ENCODE measurements at regions not wholly inside any gene's neighbourhood (a gene's known extent, or its start where the extent isn't known, plus 50 kb on each side); places are given as distances from the start of the nearest gene placed in this dataset.
"Not testable (repeated sequence)": the region's sequence is repeated elsewhere in the genome, so short reads cannot be mapped to it uniquely, and the experiment has no call there.

DNA sequence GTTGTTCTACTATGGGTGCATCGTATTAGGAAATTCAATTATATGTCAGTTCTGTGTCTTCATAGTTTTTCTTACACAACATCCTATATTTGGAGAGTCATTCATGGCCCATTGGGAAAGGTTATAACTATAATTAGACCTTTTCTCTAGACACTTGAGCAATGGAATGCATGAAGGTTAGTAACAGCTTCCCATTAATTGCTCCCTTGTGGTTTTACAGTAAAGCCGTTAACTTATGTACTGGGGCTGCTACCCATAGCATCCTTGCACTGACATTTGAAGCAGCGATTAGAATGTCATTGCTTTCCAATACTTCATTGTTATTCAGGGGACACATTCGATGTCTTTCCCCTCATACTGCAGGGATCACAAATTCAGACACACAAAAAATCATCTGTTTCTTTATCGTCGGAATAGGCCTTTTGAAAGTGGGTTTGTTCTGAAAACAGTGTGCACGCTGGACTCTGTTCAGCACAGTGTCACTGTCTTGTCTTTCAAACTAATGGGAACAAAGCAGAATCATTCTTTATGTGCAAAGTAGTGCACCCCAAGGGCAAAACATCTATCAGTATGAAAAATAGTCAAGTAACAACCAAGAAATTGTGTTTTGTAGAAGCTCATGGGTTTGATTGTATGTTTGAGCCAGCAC, 634.3 kb upstream of the MAP3K7 start:
- DNase-seq, result no peak

- no peak for DNase-seq
These were observed 626.5 kb upstream of the MAP3K7 start for GRCh38 chr6:91213229-91213901.

- DNase-seq, result peak; percentile 34
These were observed 611.9 kb upstream of the MAP3K7 start for GRCh38 chr6:91198588-91199255.

DNA sequence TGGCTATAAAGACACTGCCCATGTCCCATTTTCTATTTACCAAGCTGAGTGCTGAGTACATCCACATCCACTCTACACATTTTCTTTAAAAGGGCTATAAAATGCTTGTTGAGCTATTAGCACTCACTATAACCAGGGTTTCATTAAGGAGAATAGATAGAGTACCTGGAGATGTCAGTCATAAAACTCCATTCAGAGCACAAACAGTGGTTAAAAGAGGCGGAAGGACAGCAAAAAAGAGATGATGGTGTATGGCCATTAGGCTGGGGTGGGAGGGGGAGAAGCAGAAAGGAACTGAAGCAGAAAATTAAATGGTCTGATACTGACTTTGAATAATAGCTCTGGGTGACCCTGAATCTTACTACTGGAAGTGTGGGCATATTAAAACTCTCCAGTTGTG, 609.9 kb upstream of the MAP3K7 start:
- no peak for DNase-seq

- no peak for DNase-seq
These were observed 606.6 kb upstream of the MAP3K7 start for GRCh38 chr6:91193446-91193845.

GRCh38 chr6:91190041-91190440, 603.2 kb upstream of the MAP3K7 start:
- DNase-seq, result not testable (repeated sequence)

- peak; percentile 23 for DNase-seq
These were observed 598.2 kb upstream of the MAP3K7 start for GRCh38 chr6:91185072-91185471.

GRCh38 chr6:91181416-91181815, 594.5 kb upstream of the MAP3K7 start:
- no peak for DNase-seq

DNA sequence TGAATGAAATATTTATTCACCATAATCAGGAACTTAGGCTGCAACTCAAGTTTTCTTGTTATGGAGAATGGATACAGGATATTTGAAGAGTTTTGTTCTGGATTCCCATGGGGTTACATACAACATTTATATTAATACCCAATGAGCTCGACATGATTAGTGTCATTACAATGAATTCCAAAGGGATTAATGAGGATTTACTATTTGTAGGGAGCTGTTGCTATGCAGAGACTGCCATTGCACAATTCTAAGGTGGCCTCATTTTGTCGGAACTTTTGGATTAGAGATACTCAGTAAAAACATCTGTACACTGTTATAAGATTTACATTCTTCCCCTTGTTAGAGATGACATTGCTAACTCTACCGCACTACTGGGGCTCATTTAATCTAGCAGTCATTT, 586.8 kb upstream of the MAP3K7 start:
- DNase-seq, result no peak

- DNase-seq, result no peak
These were observed 586.3 kb upstream of the MAP3K7 start for GRCh38 chr6:91173186-91173585.

- no peak for DNase-seq
These were observed 585.0 kb upstream of the MAP3K7 start for GRCh38 chr6:91171754-91172462.

DNA sequence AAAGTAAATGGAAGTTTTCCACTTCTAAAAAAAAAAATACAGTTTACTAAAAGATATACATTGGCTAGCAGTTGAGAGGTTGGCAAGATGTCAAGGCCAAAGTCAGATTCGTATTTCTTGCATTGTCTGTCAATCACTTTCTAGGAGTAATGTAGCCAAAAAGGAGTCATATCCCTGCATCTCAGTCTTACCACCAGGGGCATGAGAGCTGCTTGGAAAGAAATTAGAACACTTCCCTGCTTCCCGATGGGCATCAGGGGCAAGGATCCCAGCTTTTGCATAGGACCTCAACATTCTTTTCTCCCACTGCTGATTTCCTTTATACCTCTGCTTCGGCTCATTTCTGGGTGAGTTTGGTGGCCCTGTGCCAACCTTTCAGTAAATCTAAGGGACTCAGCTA, 581.0 kb upstream of the MAP3K7 start:
- no peak for DNase-seq

- DNase-seq, result peak; percentile 37
These were observed 579.6 kb upstream of the MAP3K7 start for GRCh38 chr6:91166271-91167046.

GRCh38 chr6:91164105-91164504, 577.2 kb upstream of the MAP3K7 start:
- DNase-seq, result no peak

GRCh38 chr6:91161246-91161645, 574.4 kb upstream of the MAP3K7 start:
- DNase-seq, result no peak

DNA sequence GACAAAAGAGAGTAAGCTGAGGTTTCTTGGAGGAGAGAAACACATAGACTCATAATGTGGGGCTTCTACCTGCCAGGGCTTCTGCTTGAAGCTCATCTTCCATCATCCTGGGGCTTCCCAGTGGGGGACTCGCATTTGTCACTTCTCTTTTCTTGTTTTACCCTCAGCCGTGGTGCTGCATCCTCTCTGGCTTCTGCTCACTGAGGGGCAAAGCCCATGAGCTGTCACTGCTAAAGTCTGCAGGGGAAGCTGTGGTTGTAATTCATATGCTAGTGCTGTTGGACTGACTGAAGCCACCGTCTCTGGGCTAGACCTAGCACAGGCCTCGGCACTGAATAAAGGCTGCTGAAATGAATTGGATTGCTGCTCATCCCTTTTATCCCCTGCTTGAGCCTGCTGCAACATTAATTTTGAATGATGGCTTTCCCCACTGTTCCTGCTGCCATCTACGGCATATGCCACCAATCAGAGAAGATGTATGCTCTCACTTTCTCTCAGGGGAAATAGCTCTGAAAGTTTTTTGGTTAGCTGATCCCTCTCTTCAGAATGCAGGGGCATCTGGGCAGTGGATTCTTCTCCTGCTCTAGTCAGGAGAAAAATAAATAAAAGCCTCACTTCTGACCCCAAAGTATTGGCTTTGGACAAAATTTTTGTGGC, 568.4 kb upstream of the MAP3K7 start:
- no peak for DNase-seq

- no peak for DNase-seq
These were observed 566.0 kb upstream of the MAP3K7 start for GRCh38 chr6:91152824-91153223.

DNA sequence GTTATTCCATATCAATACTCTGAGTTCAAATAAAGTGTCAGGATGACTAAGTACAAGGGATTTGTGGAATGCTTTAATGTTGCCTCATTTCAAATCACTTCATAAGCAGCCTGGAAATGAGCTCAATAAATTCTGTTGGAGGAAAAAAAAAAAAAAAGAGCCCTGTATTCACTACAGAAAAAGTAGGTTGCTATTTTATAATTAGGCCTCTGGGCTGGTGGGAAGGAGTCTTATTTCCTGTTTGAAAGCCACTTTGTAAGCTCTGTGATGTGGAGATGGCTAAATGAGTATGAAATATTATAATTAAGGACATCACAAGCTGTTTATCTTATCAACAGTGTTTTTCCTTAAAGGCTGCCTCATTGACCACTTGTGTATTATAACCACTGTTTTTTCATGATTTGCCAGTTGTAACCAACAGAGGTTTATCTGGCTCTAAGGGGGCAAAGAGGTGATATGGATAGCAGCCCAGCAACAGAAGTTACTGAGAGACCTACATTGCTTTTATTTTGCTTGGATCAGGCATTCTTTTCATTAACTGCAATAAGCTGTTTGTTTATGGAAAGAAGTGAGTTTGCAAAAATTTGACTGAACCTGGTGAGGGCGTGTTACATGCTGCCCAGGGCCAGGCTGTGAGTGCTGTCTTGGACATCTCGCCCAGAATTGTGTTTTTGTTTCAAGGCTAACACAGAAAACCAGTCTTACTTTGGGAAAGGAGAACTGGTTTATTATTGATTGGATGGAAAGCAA, 563.3 kb upstream of the MAP3K7 start:
- DNase-seq, result peak; percentile 48

DNA sequence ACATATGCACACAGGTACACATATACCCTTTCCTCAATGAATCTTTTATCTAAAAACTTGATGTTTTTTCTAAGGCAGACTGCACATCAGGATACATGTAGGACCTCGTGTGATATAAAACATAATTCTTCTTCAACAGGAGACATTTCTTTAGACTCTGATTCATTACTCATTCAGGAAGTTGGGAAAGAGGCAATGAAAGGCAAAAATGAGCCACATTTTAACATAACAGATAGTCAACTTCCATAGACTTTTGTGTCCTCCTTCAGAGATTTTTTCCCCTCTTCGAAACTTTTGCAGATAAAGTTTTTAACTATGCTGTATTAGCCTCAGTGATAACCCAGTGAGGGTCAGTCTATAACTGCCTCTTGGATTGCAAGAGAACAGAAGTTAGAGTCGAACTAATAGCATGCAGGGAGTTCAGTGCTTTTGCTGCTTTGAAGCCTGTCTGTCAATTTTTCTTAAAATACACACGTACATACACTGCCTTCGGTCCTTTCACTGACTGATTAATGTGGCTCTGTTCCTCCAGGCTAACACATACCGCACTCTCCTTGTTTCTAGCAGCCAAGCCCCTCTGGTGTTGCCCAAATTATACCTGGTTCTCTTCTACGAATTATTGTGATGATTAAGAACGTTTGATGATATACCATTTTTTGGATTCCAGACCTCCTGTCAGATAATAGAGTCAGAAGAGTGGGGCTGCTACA, 562.5 kb upstream of the MAP3K7 start:
- peak; percentile 16 for DNase-seq

DNA sequence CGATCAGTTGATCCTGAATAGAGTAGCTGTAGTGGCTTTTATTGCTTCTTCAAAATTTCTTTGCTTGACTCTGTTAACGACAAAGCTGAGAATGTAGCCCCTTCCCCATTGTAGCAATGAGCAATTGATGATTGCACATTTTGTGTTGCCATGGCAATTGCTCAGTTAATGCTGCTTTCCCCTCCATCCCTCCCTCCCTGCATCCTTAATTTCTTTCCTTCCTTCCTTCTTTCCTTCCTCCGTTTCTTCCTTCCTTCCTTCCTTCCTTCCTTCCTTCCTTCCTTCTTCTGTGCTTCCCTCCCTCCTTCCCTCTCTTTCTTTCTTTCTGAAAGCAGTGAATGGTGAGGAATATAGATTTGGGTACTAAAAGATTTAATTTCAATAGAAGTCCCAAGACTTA, 557.3 kb upstream of the MAP3K7 start:
- DNase-seq, result no peak

DNA sequence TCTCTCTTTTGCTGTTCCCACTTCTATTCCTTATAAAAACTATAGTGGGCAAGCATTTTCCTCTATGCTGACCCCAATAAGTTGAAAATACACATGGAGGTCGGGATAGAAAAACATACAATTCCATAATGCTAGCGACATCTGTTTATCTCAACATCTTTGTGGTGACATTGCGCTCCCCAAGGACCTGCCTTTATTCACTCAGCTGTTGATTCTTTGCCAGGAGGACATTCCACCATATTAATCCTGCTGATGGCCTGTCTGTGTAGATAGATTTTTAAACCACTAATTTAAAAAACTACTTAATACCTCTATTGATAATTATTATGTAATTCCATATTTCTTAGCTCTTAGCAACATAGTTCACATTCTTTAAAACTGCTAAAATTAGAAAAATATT, 555.3 kb upstream of the MAP3K7 start:
- no peak for DNase-seq

All from fibroblast of upper back skin (primary cell).